Activated CD4-positive, alpha-beta T cell treated with anti-CD3 and anti-CD28 coated beads for 1 hour (primary cell): ENCODE measurements at regions not wholly inside any gene's neighbourhood (a gene's known extent, or its start where the extent isn't known, plus 50 kb on each side); places are given as distances from the start of the nearest gene placed in this dataset.

Experiments
- DNase-seq: peaks from one replicate; pipeline ENCODE4 v3.0.0-alpha.2; 2020

- no peak for DNase-seq
Observed at GRCh38 chr3:193851941-193852674, 259.1 kb downstream of the OPA1 start.

GRCh38 chr3:193852901-193853300 lies 259.9 kb downstream of the OPA1 start:
- no peak for DNase-seq

GRCh38 chr3:193853511-193854219 lies 260.7 kb downstream of the OPA1 start:
- no peak for DNase-seq

- no peak for DNase-seq
Observed at GRCh38 chr3:193857996-193858395, 265.0 kb downstream of the OPA1 start.

GRCh38 chr3:193859195-193859594 lies 266.2 kb downstream of the OPA1 start:
- no peak for DNase-seq

- DNase-seq: no peak
Observed at GRCh38 chr3:193861012-193861411, 268.0 kb downstream of the OPA1 start.

- no peak for DNase-seq
Observed at GRCh38 chr3:193862843-193863242, 269.8 kb downstream of the OPA1 start.

GRCh38 chr3:193863657-193864357 lies 270.8 kb downstream of the OPA1 start:
- DNase-seq: no peak

- no peak for DNase-seq
Observed at GRCh38 chr3:193865339-193865738, 270.6 kb upstream of the HES1 start.

- DNase-seq: no peak
Observed at GRCh38 chr3:193865896-193866480, 270.0 kb upstream of the HES1 start.

- DNase-seq: no peak
Observed at GRCh38 chr3:193868590-193868989, 267.4 kb upstream of the HES1 start.

GRCh38 chr3:193869221-193870201 lies 266.4 kb upstream of the HES1 start:
- DNase-seq: no peak

GRCh38 chr3:193870376-193871219 lies 265.4 kb upstream of the HES1 start:
- no peak for DNase-seq

- no peak for DNase-seq
Observed at GRCh38 chr3:193871220-193871485, 264.8 kb upstream of the HES1 start.

GRCh38 chr3:193872265-193872753 lies 263.6 kb upstream of the HES1 start:
- no peak for DNase-seq

GRCh38 chr3:193873426-193874201 lies 262.3 kb upstream of the HES1 start:
- DNase-seq: no peak

- no peak for DNase-seq
Observed at GRCh38 chr3:193874512-193874911, 261.4 kb upstream of the HES1 start.

- DNase-seq: no peak
Observed at GRCh38 chr3:193874997-193875593, 260.9 kb upstream of the HES1 start.

- DNase-seq: no peak
Observed at GRCh38 chr3:193875601-193876321, 260.2 kb upstream of the HES1 start.
